GM12874 (cell line): ENCODE measurements at regions not wholly inside any gene's neighbourhood (a gene's known extent, or its start where the extent isn't known, plus 50 kb on each side); places are given as distances from the start of the nearest gene placed in this dataset.

Experiments used
- CTCF ChIP-seq: IDR thresholded peaks from 2 replicates; pipeline ENCODE4 v1.5.1; 2011; ENCODE audit warnings: low read depth, mild to moderate bottlenecking, control low read depth, low read length, moderate library complexity; ENCODE audit not compliant: insufficient read depth

- no peak for TF ChIP-seq CTCF
These were observed 160.1 kb upstream of the ATP11B start for GRCh38 chr3:182633186-182633585.

- no peak for TF ChIP-seq CTCF
These were observed 156.7 kb upstream of the ATP11B start for GRCh38 chr3:182636646-182637045.

GRCh38 chr3:182637350-182638110 is 155.8 kb upstream of the ATP11B start:
- TF ChIP-seq CTCF, result no peak

- TF ChIP-seq CTCF, result no peak
These were observed 149.3 kb upstream of the ATP11B start for GRCh38 chr3:182644013-182644412.

- TF ChIP-seq CTCF, result no peak
These were observed 148.4 kb upstream of the ATP11B start for GRCh38 chr3:182644790-182645433.

GRCh38 chr3:182650568-182651128 is 142.7 kb upstream of the ATP11B start:
- TF ChIP-seq CTCF, result no peak

- TF ChIP-seq CTCF, result no peak
These were observed 141.8 kb upstream of the ATP11B start for GRCh38 chr3:182651461-182651860.
